WTC11 (cell line): ENCODE measurements at regions not wholly inside any gene's neighbourhood (a gene's known extent, or its start where the extent isn't known, plus 50 kb on each side); places are given as distances from the start of the nearest gene placed in this dataset.

Experiments used
- ATAC-seq: fragments of 200-7000 bp; cut with Tn5 transposase; 2 replicates; pipeline ENCODE4 v1.10.0; 2021; ENCODE audit warnings: mild to moderate bottlenecking, moderate library complexity
- CTCF ChIA-PET: fragments of 300-600 bp; sonication (Branson Sonifier 250); formaldehyde crosslinking; loops from one replicate; lab custom pipeline; 2021; ENCODE audit warnings: antibody characterized with exemption; lab: Charles Lee
- POLR2A ChIA-PET: fragments of 350-600 bp; sonication (Branson Sonifier 250); formaldehyde crosslinking; loops from one replicate; lab custom pipeline; 2021; ENCODE audit warnings: antibody characterized with exemption; lab: Charles Lee
- DNase-seq: peaks from one replicate; pipeline ENCODE4 v3.0.0; 2021; ENCODE audit warnings: low spot score
- H3K27ac Mint-ChIP-seq: 2 replicates; pipeline ENCODE4 v1.8.0; 2021; ENCODE audit warnings: mixed read lengths
- H3K27me3 Mint-ChIP-seq: 2 replicates; pipeline ENCODE4 v1.8.0; 2021; ENCODE audit warnings: low read depth, mild to moderate bottlenecking, moderate library complexity, mixed read lengths
- H3K36me3 Mint-ChIP-seq: 2 replicates; pipeline ENCODE4 v1.8.0; 2021; ENCODE audit warnings: mixed read lengths
- H3K4me1 Mint-ChIP-seq: 2 replicates; pipeline ENCODE4 v1.8.0; 2022; ENCODE audit warnings: mixed read lengths
- H3K4me3 Mint-ChIP-seq: 2 replicates; pipeline ENCODE4 v1.8.0; 2021; ENCODE audit warnings: mild to moderate bottlenecking, moderate library complexity, mixed read lengths
- H3K9me3 Mint-ChIP-seq: 2 replicates; pipeline ENCODE4 v1.8.0; 2021; ENCODE audit warnings: mixed read lengths
- CBFB ChIP-seq: sonication (generic); formaldehyde crosslinking; IDR thresholded peaks from 2 replicates; pipeline ENCODE4 v1.8.1; 2022; ENCODE audit warnings: mild to moderate bottlenecking, low read depth, missing genetic modification reagents
- CREM ChIP-seq: sonication (generic); formaldehyde crosslinking; IDR thresholded peaks from 2 replicates; pipeline ENCODE4 v1.8.1; 2022; ENCODE audit warnings: mild to moderate bottlenecking, missing genetic modification reagents, moderate library complexity
- ELF4 ChIP-seq: sonication (generic); formaldehyde crosslinking; IDR thresholded peaks from 2 replicates; pipeline ENCODE4 v1.8.1; 2022; ENCODE audit warnings: low read depth, mild to moderate bottlenecking, moderate library complexity, missing genetic modification reagents
- ESRRA ChIP-seq: sonication (generic); formaldehyde crosslinking; IDR thresholded peaks from 2 replicates; pipeline ENCODE4 v1.8.1; 2022; ENCODE audit warnings: mild to moderate bottlenecking, missing genetic modification reagents, borderline replicate concordance
- FOXP4 ChIP-seq: sonication (generic); formaldehyde crosslinking; IDR thresholded peaks from 2 replicates; pipeline ENCODE4 v1.8.0; 2022; ENCODE audit warnings: mild to moderate bottlenecking, missing genetic modification reagents
- HMGA2 ChIP-seq: fragments of 250-450 bp; sonication (Bioruptor Pico); IDR thresholded peaks from 2 replicates; pipeline ENCODE4 v1.4.0; 2021; ENCODE audit warnings: mild to moderate bottlenecking, moderate library complexity
- JAZF1 ChIP-seq: fragments of 250-450 bp; sonication (Bioruptor Pico); IDR thresholded peaks from 2 replicates; pipeline ENCODE4 v1.9.0; 2021; ENCODE audit warnings: moderate library complexity, mild to moderate bottlenecking, inconsistent platforms
- MXD4 ChIP-seq: fragments of 250-450 bp; sonication (Bioruptor Pico); IDR thresholded peaks from 2 replicates; pipeline ENCODE4 v1.8.0; 2021; ENCODE audit warnings: mild to moderate bottlenecking, moderate library complexity, borderline replicate concordance
- NFE2L1 ChIP-seq: sonication (generic); formaldehyde crosslinking; IDR thresholded peaks from 2 replicates; pipeline ENCODE4 v1.8.1; 2023; ENCODE audit warnings: missing genetic modification reagents
- SMAD4 ChIP-seq: sonication (generic); formaldehyde crosslinking; IDR thresholded peaks from 2 replicates; pipeline ENCODE4 v1.8.0; 2022; ENCODE audit warnings: mild to moderate bottlenecking, missing genetic modification reagents
- SP1 ChIP-seq: sonication (generic); formaldehyde crosslinking; conservative IDR thresholded peaks from 2 replicates; pipeline ENCODE4 v1.8.1; 2022; ENCODE audit warnings: missing genetic modification reagents
- TEAD1 ChIP-seq: sonication (generic); formaldehyde crosslinking; IDR thresholded peaks from 2 replicates; pipeline ENCODE4 v1.8.0; 2022; ENCODE audit warnings: mild to moderate bottlenecking, missing genetic modification reagents
- TEAD4 ChIP-seq: sonication (generic); formaldehyde crosslinking; IDR thresholded peaks from 2 replicates; pipeline ENCODE4 v1.8.0; 2022; ENCODE audit warnings: mild to moderate bottlenecking, missing genetic modification reagents
- ZBTB21 ChIP-seq: sonication (generic); formaldehyde crosslinking; IDR thresholded peaks from 2 replicates; pipeline ENCODE4 v1.8.1; 2023; ENCODE audit warnings: mild to moderate bottlenecking, missing genetic modification reagents, borderline replicate concordance
- ZNF232 ChIP-seq: sonication (generic); formaldehyde crosslinking; IDR thresholded peaks from 2 replicates; pipeline ENCODE4 v1.8.0; 2022; ENCODE audit warnings: mild to moderate bottlenecking, missing genetic modification reagents
- ZNF281 ChIP-seq: sonication (generic); formaldehyde crosslinking; IDR thresholded peaks from 2 replicates; pipeline ENCODE4 v1.8.0; 2023; ENCODE audit warnings: mild to moderate bottlenecking, missing genetic modification reagents
- ZNF423 ChIP-seq: fragments of 250-450 bp; sonication (Bioruptor Pico); IDR thresholded peaks from 2 replicates; pipeline ENCODE4 v2.1.2; 2022; ENCODE audit warnings: mild to moderate bottlenecking, moderate library complexity
- ZNF425 ChIP-seq: fragments of 250-450 bp; sonication (Bioruptor Pico); conservative IDR thresholded peaks from 2 replicates; pipeline ENCODE4 v1.9.0; 2021; ENCODE audit warnings: mild to moderate bottlenecking
- TF ChIP-seq, protein P1 (sequence below): sonication (generic); formaldehyde crosslinking; IDR thresholded peaks from 2 replicates; pipeline ENCODE4 v1.8.1; 2023; ENCODE audit warnings: mild to moderate bottlenecking, missing genetic modification reagents
- TF ChIP-seq, protein P2 (sequence below): fragments of 250-450 bp; sonication (Bioruptor Pico); IDR thresholded peaks from 2 replicates; pipeline ENCODE4 v1.9.0; 2021; ENCODE audit warnings: mild to moderate bottlenecking

DNA sequence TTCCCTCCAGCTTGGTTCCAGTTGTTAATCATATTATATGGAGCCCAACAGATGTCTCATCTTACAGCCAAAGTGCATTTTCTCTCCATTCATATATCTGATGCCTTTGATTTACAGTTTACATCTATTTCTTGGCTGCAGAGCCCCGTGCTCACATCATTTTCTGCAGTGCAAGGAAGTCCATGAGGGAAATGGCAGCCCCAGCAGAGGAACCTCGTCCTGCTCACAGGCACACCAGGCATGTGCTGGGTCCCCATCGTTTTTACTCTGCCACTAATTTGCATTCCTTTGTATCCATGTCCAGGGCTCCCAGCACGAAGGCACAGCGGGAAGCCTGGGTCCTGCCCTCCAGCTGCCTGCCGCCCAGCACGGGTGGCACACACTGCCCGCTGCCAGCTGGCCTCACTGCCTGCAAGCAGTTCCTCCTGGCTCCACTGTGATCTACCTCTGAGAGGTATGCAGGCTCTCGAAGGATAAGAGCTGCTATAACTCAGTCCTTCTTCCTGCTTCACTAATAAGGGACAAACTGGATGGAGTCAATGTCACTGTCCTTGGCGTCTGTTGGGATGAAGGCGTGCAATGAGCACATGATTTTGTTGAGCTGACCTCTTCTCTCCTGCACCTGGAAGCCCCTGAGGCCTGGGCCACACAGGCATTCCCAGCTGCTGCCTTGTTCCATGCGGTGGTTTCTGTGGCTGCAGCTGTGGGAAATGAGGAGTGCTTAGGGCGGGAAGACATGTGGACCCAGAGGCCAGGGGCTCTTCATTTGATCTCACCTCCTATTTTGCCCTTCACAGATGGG, 583.6 kb upstream of the MGMT start:
- no peak for ATAC-seq
- H3K4me3 Mint-ChIP-seq = no peak overlapping the region
- ChIA-PET POLR2A (no interaction called here), CTCF (no interaction called here)
- H3K27ac Mint-ChIP-seq = no peak overlapping the region
- DNase-seq = no peak
- H3K27me3 Mint-ChIP-seq = no peaks in the 10 kb centered on the region
- no peaks in the 10 kb centered on the region for H3K36me3 Mint-ChIP-seq
- H3K4me1 Mint-ChIP-seq = no peaks in the 10 kb centered on the region
- peaks cover 22% of the 10 kb centered on the region for H3K9me3 Mint-ChIP-seq
- TF ChIP-seq HMGA2 (no peak), ZNF423 (CRISPR knock-in tag) (no peak)

DNA sequence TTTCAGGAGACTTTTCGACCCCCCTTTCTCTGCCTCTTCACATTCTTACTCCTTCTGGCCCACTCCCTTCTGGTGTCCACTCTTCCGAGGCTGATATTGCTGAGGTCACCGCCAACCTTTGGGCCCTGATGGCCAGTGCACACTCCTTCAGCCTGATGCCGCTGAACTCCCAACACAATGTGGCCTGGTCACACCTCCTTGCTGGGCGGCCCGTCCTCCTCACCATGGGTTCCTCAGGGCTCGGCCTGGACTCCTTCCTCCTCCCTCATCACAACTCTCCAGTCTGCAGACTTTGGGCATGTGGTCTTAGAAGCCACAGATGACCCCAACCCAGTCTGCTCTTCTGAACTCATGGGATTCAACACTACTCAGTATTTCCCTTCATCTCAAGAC, 583.0 kb upstream of the MGMT start:
- Mint-ChIP-seq H3K4me3 (no peak overlapping the region), H3K27ac (no peak overlapping the region), H3K4me1 (no peaks in the 10 kb centered on the region), H3K36me3 (no peaks in the 10 kb centered on the region), H3K9me3 (peaks cover 22% of the 10 kb centered on the region), H3K27me3 (no peaks in the 10 kb centered on the region)
- TF ChIP-seq SMAD4 (CRISPR knock-in tag) = no peak
- TF ChIP-seq, protein P1, sequence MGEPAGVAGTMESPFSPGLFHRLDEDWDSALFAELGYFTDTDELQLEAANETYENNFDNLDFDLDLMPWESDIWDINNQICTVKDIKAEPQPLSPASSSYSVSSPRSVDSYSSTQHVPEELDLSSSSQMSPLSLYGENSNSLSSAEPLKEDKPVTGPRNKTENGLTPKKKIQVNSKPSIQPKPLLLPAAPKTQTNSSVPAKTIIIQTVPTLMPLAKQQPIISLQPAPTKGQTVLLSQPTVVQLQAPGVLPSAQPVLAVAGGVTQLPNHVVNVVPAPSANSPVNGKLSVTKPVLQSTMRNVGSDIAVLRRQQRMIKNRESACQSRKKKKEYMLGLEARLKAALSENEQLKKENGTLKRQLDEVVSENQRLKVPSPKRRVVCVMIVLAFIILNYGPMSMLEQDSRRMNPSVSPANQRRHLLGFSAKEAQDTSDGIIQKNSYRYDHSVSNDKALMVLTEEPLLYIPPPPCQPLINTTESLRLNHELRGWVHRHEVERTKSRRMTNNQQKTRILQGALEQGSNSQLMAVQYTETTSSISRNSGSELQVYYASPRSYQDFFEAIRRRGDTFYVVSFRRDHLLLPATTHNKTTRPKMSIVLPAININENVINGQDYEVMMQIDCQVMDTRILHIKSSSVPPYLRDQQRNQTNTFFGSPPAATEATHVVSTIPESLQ (CRISPR knock-in tag) = no peak
- no peak for TF ChIP-seq ESRRA (CRISPR knock-in tag)
- TF ChIP-seq JAZF1 = no peak
- no peak for TF ChIP-seq MXD4 (CRISPR knock-in tag)
- TF ChIP-seq ELF4 (CRISPR knock-in tag) = no peak
- no peak for TF ChIP-seq CREM (CRISPR knock-in tag)
- TF ChIP-seq CBFB (CRISPR knock-in tag) = no peak
- TF ChIP-seq TEAD4 (CRISPR knock-in tag) = no peak
- TF ChIP-seq NFE2L1 = no peak
- no peak for TF ChIP-seq SP1 (CRISPR knock-in tag)
- no peak for TF ChIP-seq ZBTB21
- TF ChIP-seq FOXP4 (CRISPR knock-in tag) = no peak
- TF ChIP-seq TEAD1 (CRISPR knock-in tag) = no peak
- no peak for TF ChIP-seq HMGA2
- no peak for ATAC-seq
- no peak for DNase-seq
- ChIA-PET POLR2A (no interaction called here), CTCF (no interaction called here)

GRCh38 chr10:128884496-128885072, 582.5 kb upstream of the MGMT start:
- no peak for ATAC-seq
- H3K36me3 Mint-ChIP-seq = no peaks in the 10 kb centered on the region
- H3K4me3 Mint-ChIP-seq = no peak overlapping the region
- DNase-seq = no peak
- no peaks in the 10 kb centered on the region for H3K27me3 Mint-ChIP-seq
- no peak overlapping the region for H3K27ac Mint-ChIP-seq
- CTCF ChIA-PET = no interaction called here
- POLR2A ChIA-PET = no interaction called here
- no peaks in the 10 kb centered on the region for H3K4me1 Mint-ChIP-seq
- H3K9me3 Mint-ChIP-seq = peaks cover 19% of the 10 kb centered on the region
- TF ChIP-seq SMAD4 (CRISPR knock-in tag) (no peak), FOXP4 (CRISPR knock-in tag) (no peak), ZBTB21 (no peak), ZNF425 (CRISPR knock-in tag) (no peak), ZNF232 (CRISPR knock-in tag) (no peak), ZNF281 (CRISPR knock-in tag) (no peak)
- TF ChIP-seq, protein P2, sequence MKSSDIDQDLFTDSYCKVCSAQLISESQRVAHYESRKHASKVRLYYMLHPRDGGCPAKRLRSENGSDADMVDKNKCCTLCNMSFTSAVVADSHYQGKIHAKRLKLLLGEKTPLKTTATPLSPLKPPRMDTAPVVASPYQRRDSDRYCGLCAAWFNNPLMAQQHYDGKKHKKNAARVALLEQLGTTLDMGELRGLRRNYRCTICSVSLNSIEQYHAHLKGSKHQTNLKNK (CRISPR knock-in tag) = no peak
